Retina (tissue), 1 donor: ENCODE measurements at regions not wholly inside any gene's neighbourhood (a gene's known extent, or its start where the extent isn't known, plus 50 kb on each side); places are given as distances from the start of the nearest gene placed in this dataset.
"Not testable (repeated sequence)": the region's sequence is repeated elsewhere in the genome, so short reads cannot be mapped to it uniquely, and the experiment has no call there.

ENCODE experiments used
- DNase-seq: peaks from one replicate; pipeline ENCODE4 v3.0.0-alpha.2; 2016

DNA sequence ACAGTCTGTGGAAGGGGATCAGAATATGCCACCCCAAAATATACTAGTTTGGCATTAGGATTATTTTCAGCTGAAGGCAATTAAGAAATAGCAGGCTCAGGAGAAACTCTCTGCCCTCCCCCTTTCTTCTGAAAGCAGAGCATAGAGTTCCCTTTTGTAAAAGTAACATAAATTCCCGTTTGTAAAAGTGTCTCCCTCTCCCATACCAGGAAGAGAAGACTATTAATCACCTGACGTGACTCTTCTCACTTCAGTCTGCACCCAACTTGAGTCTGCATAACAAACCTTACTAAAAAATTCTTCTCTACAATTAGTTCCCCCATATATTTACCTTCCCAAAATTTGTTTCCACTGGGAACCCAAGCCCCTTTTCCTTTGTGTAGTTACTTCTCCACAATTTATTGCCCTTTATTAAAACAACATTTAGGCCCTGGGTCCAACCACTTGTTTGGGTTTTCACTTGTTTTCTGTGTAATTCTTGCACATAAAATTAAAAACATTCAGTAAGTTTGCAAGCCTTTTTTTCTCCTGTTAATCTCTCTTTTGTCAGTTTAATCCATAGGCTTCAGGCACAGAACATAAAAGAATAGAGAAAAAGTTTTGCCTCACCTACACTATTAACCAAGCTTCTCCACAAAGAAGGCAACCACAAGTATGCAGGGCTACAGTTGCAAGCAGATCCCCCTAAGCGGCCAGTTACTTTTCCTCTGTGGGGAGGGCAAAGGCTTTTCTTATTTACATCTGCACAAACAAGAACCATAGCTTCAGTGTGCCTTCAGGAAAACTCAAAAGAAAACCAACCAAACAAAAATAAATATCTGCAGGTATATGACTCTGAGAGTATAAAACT lies 73.8 kb upstream of the EPCAM start:
- DNase-seq: no peak

DNA sequence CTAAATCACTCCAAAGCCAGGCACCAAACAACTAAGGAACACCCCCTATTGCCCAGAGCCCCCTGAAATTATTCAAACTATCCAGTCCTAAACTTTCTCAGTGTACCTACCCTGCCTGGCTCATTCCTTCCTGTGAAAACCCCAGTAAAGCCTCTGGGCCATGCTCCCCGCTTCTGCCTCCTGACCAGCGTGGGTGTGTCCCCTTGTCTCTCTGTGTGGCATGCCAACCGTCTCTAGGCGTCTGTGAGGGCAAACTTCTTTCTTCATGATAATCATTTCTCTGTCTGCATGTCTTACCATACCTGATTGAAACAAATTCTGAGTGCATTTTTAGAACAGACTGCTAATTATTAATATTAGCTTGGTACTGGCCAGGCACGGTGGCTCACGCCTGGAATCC lies 75.1 kb upstream of the EPCAM start:
- no peak for DNase-seq

DNA sequence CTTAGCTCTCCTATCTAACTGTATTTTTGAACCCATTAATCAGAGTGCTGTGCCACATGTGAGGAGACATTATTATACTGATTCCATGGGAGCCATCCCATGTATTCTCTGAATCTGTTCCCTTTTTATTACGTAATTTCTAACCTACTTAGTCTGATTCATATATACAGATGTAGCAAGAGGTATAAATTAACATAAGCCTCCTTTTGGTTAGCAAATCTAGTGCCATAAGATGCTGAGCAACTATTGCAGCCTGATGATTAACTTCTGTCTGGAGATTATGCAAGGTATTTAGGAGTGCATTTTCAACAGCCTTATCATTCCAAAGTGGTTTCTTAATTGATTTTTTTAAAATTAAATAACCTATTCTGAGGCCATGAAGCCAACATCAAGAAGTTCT lies 80.2 kb upstream of the EPCAM start:
- DNase-seq: no peak

DNA sequence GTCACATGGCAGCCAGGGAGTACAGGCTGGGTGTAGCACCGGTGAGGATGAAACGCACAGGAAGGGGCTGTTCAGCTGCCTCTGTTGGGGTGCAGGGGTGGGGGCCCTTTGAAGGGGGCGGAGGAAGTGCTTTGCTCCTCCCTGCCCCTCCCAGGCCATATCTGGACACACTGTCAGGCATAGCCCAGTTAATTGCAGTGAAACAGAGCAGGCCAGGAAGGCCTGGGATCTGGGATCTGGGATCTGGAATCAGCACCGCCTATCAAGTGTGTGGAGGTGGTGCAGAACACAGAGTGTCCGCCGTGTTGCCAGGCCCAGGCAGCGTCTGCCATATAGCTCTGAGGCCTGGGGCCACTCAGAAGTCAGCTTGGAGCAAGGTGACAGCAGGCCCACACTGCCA lies 85.5 kb upstream of the EPCAM start:
- no peak for DNase-seq

DNA sequence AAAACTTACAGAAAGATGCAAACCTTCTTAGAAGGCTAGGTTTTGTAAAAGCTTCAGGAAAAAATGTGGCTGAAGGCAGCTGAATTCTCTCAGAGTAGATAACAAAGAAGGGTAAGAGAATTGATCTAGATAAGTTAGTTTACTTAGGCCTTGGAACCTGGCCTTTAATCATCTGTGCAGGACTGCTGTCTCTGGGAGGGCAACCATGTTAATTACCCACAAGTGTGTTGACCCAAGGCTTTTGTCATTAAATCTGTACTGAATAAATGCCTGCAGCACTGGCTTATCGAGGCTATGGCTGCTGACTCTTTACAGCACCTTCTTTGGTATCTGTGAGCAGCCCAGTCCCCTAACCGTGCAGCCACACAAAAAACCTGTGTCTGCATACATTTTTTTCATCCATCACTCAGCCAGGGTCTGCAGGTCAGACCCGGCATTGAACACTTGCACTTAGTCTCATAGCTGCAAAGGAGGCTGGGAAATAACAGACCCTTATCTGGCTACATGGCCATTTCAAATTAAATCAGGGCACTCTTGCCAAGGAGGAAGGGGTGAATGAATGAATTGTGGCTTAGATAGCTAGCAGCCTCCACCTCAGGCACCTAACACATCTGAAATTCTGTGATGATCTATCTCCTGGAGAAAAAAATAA lies 86.4 kb upstream of the EPCAM start:
- no peak for DNase-seq

DNA sequence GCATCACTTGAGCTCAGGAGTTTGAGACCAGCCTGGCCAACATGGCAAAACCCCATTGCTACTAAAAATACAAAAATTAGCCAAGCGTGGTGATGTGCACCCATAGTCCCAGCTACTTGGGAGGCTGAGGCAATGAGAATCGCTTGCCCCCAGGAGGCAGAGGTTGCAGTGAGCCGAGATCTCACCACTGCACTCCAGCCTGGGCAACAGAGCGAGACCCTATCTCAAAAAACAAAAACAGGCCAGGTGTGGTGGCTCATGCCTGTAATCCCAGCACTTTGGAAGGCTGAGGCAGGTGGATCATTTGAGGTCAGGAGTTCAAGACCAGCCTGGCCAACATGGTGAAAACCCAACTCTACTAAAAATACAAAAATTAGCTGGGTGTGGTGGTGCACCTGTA lies 89.6 kb upstream of the EPCAM start:
- not testable (repeated sequence) for DNase-seq

DNA sequence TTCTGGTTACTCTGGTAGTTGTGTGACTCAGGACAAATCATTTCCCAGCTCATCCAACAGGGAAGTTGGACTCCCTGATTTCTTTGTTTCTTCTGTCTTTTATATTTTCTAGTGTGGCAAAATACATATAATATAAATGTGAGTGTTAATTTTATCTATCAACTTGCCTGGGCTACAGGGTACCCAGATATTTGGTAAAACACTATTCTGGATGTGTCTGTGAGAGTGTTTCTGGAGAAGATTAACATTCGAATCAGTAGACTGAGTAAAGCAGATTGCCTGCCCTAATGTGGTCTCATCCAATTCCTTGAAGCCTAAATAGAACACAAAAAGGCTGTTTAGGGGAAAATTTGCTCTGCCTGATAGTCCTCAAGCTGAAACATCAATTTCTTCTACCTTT lies 91.1 kb upstream of the EPCAM start:
- DNase-seq: no peak

DNA sequence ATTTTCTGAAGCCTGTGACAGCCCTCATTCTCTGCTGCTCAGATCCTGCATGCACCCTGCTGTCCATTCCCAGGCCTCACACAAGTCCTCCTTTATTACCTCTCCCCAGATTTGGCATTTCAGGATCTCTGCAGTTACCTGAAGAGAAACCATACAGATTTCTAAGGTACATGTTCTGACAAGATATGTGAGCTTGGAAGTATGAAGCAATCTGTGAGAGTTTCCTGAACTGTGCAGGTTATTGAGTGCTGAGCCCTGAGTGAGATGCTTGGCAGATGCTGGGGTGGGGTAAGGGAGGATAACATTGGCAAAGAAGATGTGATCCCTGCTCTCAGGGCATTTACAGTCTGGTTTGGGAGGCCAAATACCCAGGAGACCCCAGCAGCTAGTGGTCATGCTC lies 91.9 kb upstream of the EPCAM start:
- DNase-seq: no peak

DNA sequence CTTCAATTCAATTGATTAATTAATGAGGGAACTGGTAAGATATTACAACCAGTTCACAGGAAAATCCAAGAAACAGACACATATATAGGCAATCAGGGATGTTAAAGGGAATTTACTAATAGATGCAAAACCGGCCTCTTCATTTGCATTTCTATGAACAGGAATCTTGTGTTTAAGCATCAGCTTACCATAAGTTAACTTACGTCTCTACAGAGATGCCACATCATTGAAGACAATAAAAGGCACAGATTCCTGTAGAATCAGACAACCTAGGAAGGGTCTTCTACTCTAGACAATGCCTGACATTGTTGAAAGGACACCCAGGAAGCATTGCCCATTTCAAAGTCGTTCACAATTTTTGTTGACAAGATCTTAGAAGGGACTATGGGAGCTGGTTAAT lies 93.0 kb upstream of the EPCAM start:
- DNase-seq: no peak

DNA sequence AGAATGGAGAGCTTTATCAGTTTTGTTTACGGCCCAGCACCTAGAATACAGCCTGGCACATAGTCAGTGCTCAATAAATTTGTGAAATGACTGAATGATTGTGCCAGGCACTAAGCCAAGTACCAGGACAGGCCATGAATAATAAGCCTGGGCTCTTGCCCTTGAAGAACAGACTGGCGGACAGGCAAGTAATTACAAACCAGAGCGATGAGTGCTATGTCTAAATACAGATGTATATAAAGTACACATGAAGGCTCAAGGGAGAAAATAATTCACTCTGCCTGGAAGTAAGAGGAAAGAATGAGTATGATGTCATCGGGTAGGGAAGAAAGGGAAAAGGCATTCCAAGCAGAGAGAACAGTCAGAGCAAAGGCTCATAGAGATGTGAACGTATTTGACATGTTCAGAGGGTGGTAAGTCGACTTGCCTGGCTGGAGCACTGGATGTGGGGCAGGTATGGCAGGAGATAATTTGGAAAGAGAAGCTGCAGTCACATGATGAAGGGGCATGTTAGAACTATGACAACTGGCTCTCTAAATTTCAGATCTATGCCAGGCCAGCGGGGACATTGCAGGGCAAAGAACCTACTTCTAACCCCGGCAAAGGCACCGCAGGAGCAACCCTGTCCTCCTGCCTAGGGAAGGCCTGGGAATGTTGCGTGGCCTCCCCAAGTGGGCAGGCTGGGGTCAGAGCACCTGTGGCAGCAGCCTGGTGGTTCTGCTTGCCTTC lies 94.9 kb upstream of the EPCAM start:
- peak; percentile 29 for DNase-seq

DNA sequence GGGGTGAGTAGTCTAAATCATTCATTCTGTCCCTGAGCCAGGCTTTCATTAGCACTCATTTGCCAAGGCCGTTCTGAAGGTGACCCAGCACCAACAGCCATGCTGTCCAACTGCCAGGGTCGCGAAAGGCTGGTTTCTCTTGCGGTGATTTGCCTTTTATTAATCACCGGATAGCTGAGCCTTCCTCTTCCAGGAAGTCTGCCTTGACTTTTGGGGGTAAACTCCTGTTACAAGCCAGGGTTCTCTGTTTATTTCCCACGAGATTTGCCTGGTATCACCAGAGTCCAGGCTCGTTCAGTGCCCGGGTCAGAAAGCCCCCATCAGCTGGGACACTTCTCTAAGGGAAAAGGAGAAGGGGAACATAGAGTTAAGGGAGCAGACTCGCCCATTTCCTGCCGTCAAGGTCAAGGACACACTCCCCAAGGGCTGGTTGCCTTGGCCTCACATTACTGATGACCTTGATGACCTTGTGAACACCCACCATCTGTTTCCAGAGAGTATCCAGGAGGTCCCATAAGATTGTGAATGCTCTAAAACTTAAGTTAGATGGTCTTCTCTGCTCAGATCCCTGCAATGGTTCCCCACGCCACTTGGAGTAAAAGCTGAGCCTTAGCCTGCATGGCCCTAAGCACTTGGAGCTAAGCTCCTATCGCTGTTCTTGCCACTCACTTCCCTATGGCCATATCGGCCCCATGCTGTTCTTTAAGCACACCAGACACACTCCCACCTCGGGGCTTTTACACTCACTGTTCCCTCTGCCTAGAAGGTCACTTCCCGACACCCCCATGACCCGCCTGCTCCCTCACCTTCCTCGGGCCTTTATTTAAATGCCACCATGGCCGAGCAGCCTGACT lies 96.0 kb upstream of the EPCAM start:
- DNase-seq: peak; percentile 19

DNA sequence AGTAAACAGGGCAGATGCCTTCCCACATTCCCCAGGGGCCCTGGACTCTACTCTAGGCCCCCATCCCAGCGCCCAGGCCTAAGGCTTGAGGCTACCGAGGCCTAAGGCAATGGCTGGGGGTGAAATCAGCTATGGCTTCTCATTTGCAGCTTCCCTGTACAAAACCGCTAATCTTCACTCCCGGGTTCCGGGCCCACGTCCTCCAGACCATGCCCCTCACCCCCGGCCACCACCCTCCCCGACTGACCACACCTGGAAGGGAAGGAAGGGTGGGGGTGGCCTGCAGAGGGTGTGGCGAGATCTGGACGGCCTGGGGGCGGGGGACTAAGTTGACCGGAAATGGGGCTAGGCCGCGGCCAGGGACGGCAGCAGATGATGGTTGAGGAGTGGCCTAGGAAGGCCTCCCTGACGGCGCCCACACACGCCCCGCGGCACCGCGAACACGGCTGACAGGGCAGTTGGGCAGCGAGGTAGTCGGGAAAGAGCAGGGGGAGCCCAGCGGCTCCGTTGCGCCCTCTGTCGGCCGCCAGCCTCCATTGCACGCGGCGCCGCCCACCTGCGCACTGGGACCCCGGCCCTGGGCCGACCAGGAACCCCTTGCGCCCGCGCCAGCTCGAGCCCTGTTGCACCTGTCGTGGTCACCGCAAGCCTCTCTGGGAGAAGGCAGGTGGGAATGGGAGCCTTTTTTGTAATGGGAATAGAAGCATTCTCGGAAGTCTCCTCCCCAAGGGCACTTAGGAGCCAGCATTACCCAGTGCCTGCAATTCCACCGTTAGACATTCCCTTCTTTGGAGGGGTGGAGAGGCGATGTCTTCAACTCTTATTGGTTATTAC lies 95.9 kb upstream of the CALM2 start:
- DNase-seq: peak; percentile 95

DNA sequence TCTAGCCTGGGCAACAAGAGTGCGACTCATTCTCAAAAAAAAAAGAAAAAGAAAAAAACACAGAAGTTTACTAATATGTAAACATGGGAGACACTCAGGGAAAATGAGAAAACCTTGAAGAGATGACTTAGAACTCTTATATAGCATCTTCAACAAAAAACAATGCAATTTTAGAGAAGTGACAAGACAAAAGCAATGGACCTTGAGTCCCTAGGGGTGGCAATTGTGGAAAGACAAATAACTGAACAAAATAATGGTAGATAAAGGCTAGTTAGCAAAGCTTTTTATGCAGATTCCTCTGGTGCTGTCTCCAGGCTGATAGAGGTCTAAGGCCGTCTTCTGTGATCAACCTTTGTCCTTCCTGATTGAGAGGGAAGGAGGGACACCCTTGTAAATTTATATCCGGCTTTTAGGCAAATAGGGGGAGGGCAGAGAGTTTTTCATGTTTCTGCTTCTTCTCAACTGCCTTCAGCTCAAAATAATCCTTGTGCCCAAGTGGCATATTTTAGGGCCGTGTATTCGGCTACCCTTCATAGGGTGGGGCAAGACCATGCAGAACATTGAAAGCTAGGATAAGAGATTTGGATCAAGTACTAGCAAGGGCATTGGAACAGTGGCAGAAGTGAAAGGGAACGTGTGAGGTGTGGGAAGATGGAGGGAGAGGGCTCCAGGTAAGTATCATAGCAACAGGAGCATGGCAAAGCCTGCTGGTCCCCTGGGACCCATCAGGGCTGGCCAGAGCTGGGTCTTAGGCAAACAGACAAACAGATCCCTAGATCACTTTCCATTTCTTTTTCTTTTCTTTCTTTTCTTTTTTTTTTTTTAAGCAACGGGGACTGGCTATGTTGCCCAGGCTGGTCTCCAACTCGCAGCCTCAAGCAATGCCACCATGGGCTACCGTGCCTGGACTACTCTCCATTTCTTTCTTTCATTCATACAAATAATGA lies 95.0 kb upstream of the CALM2 start:
- DNase-seq: peak; percentile 40

DNA sequence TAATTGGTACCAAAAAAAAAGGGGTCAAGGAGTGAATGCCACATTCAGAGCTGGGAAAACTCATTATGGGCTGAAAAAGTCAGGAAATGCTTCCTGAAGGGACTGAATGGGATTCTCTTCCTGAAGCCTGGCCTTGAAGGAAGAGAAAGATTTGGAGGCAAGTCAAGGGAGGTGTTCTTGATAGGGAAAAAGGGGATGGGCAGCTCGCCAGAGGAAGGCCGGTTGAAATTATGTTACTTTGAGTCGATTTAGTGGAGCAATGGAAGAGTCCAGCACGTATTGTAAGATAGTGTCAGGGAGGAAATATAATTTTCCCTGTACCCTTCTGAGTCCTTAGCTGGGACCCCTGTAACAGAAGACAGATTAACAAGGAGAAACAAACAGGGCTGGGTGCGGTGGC lies 94.1 kb upstream of the CALM2 start:
- DNase-seq: no peak

DNA sequence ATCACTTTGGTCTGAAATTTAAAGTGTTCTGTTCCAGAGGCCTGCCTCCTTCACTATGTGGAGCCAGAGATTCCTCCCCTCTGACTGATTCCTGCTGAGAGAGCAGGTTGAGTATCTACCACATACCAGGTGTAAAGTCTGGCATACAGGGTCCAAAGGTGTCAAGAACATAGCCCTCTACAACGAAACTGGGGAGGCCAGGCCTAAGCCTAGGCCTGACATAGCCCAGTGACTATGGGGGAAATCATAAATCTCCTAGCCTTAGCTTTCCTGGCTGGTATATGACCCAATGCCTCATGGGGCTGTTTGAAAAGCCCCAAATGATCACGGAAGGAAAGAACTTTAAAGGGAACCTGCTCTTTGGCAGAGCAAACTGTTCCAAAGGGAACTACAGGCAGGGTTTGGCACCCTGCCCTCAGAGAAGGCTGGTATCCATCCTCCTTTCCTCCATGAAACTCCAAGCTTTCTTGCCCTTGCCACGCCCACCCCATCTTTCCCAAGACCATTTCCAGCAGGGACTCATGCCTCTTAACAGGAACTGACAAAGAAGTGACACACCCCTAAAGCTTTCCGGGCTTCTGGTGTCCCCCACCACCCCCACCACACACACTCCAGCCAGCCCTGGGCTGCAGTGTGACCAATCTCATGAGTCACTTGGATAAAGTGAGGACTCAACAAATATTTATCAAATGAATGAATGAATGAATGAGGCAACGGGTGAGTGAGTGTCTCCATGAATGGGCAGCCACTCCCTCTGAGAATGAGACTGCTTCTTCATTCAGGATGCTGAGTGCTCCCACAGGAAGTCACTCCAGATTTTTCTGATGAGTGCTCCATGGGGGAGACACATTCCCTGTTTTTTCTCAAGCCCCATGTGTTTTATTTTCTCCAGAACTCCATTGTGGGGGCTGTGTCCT lies 93.3 kb upstream of the CALM2 start:
- no peak for DNase-seq

DNA sequence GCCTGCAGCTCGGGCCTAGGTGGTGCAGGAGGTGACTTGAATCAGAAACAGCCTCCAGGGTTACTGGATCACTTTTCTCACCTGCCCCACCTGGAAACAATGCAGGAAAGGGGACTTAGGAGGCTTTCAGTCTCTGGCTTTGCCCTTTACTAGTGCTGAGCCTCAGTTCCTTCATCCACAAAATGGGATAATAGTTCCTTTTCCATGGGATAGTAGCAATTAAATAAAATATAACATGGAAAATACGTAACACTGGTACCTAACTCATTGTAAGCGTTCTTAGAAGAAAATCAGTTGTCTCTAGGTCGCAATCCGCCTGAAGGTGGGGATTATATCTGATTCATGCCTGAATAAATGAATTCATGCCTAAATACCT lies 91.4 kb upstream of the CALM2 start:
- DNase-seq: no peak

DNA sequence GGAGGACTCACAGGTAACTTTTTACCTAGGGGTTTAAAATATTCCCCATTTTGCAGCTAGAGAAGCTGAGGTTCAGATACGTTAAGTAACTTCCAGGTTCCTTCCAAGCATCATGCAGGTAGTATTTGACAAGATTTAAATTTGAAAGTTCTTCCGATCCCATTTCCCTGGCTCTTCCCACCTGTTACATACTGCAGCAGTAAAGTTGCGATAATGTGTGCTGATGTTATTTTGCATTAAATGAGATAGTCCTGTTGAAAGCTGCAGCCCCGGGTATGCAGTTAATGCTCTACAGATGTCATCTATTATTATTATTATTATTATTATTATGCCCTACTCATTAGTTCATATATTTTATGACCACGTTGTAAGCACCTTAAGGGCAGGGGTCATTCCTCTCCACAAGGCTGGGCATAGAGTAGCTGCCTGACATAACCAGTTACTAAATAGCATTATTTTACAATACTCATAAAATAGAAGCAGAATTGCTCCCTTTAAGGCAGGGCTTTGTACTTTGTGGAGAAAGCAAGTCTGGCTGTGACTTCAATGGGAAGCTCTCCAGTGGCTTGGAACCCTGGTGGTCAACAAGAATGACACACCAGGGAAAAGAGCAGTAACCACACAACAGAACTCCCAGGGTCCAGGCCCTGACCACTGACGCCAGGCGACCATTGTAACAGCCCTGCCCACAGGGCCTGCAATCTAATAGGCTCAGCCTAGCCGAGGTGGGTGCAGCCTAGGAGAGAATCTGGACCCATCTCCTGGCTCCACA lies 90.8 kb upstream of the CALM2 start:
- no peak for DNase-seq

DNA sequence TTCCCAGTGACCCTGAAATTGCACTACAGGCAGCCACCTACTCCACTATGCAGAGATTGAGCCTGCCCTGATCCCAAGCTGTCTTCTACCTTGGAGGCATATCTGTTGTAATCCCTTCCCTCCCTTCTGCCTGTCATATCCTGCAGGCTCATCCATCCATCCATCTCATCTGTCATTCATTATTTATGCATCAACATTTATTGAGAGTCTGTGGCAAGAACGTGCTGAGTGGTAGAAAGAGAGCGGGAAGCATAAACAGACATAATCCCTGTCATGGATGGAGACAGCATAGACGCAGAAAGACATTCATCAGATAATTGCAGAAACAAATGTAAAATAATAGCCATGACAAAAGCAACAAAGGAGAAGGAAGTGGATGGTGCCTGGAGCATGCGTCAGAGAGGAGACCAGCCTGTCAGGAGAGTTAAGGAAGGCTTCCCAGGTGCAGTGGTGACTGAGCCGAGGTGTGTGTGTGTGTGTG lies 89.5 kb upstream of the CALM2 start:
- peak; percentile 61 for DNase-seq

DNA sequence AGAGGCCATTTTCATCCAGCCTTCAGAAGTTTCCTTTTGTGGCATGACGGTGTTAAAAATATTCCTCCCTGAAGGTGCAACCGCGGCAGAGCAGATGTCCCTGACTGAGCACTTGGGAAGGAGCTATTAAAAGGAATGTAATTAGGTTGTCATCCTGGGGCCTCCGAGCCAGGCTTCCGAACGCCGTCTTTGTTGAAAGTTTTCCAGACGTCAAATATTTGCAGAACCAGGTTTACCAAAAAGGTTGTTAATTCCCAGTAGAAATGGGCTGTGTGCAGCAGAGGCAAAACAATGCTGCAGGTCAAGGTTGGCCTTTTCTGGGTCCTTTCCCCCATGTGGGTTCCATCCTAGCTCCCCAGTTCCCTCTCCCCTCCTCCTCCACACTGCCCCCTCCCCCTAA lies 88.8 kb upstream of the CALM2 start:
- DNase-seq: peak; percentile 15
